Sigmoid colon (tissue), 4 donors: ENCODE measurements at regions not wholly inside any gene's neighbourhood (a gene's known extent, or its start where the extent isn't known, plus 50 kb on each side); places are given as distances from the start of the nearest gene placed in this dataset.

Source experiments
- CTCF ChIP-seq, 4 experiments: fragments of 450-650 bp in 3 of 4; fragments of 200-600 bp in 1 of 4; IDR thresholded peaks; one replicate each; pipeline ENCODE4 v1.5.1; 2016 to 2019; ENCODE audit warnings: antibody characterized with exemption in 4 of 4, mild to moderate bottlenecking in 3 of 4, moderate library complexity in 2 of 4
- EP300 ChIP-seq, 4 donors: sonication (generic); formaldehyde crosslinking; IDR thresholded peaks; one replicate each; pipeline ENCODE4 v1.6.1; 2017; ENCODE audit warnings: antibody characterized with exemption in 4 of 4

GRCh38 chr9:90322296-90322695 is 320.3 kb downstream of the DIRAS2 start:
- TF ChIP-seq EP300 (IDR thresholded peaks at IDR 0.05) (no peak), CTCF (IDR thresholded peaks at IDR 0.05) (no peak)
